ENCODE measurements at regions not wholly inside any gene's neighbourhood (a gene's known extent, or its start where the extent isn't known, plus 50 kb on each side); places are given as distances from the start of the nearest gene placed in this dataset.
"Not testable (repeated sequence)": the region's sequence is repeated elsewhere in the genome, so short reads cannot be mapped to it uniquely, and the experiment has no call there.

- not testable (repeated sequence) for TF ChIP-seq POLR2A, POLR2AphosphoS5 (IDR thresholded peaks at IDR 0.05)
- TF ChIP-seq, protein P1, sequence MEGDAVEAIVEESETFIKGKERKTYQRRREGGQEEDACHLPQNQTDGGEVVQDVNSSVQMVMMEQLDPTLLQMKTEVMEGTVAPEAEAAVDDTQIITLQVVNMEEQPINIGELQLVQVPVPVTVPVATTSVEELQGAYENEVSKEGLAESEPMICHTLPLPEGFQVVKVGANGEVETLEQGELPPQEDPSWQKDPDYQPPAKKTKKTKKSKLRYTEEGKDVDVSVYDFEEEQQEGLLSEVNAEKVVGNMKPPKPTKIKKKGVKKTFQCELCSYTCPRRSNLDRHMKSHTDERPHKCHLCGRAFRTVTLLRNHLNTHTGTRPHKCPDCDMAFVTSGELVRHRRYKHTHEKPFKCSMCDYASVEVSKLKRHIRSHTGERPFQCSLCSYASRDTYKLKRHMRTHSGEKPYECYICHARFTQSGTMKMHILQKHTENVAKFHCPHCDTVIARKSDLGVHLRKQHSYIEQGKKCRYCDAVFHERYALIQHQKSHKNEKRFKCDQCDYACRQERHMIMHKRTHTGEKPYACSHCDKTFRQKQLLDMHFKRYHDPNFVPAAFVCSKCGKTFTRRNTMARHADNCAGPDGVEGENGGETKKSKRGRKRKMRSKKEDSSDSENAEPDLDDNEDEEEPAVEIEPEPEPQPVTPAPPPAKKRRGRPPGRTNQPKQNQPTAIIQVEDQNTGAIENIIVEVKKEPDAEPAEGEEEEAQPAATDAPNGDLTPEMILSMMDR (IDR thresholded peaks at IDR 0.05) = not testable (repeated sequence)
Measured at GRCh38 chr5:101290761-101291160, 387.7 kb upstream of the ST8SIA4 start.
